Stimulated activated CD4-positive, alpha-beta T cell treated with anti-CD3 and anti-CD28 coated beads, Interleukin-15, amount 100 ng/mL, for 48 hours (primary cell): ENCODE measurements at regions not wholly inside any gene's neighbourhood (a gene's known extent, or its start where the extent isn't known, plus 50 kb on each side); places are given as distances from the start of the nearest gene placed in this dataset.

ENCODE experiments used
- DNase-seq, 2 donors: peaks; one replicate each; pipeline ENCODE4 v3.0.0-alpha.2; 2020; ENCODE audit warnings: low read depth in 2 of 2

- no peak for DNase-seq
These were observed 288.0 kb upstream of the SLC10A2 start for GRCh38 chr13:103354171-103354570.

GRCh38 chr13:103351035-103351828, 285.0 kb upstream of the SLC10A2 start:
- no peak for DNase-seq

- DNase-seq, result no peak
These were observed 283.9 kb upstream of the SLC10A2 start for GRCh38 chr13:103350147-103350546.

- DNase-seq, result no peak
These were observed 283.2 kb upstream of the SLC10A2 start for GRCh38 chr13:103349211-103349980.

- no peak for DNase-seq
These were observed 269.0 kb upstream of the SLC10A2 start for GRCh38 chr13:103335241-103335640.

GRCh38 chr13:103331924-103332323, 265.7 kb upstream of the SLC10A2 start:
- no peak for DNase-seq

- no peak for DNase-seq
These were observed 262.7 kb upstream of the SLC10A2 start for GRCh38 chr13:103328899-103329298.

- DNase-seq, result no peak
These were observed 260.1 kb upstream of the SLC10A2 start for GRCh38 chr13:103326326-103326725.

- no peak for DNase-seq
These were observed 259.5 kb upstream of the SLC10A2 start for GRCh38 chr13:103325672-103326071.

- DNase-seq, result no peak
These were observed 258.4 kb upstream of the SLC10A2 start for GRCh38 chr13:103324641-103325040.

- DNase-seq, result no peak
These were observed 249.5 kb upstream of the SLC10A2 start for GRCh38 chr13:103315711-103316110.

GRCh38 chr13:103312467-103312866, 246.2 kb upstream of the SLC10A2 start:
- DNase-seq, result no peak

- DNase-seq, result no peak
These were observed 242.4 kb upstream of the SLC10A2 start for GRCh38 chr13:103308667-103309066.

- DNase-seq, result no peak
These were observed 239.9 kb upstream of the SLC10A2 start for GRCh38 chr13:103306163-103306562.

- no peak for DNase-seq
These were observed 236.9 kb upstream of the SLC10A2 start for GRCh38 chr13:103303078-103303651.

GRCh38 chr13:103302676-103303075, 236.5 kb upstream of the SLC10A2 start:
- DNase-seq, result no peak

- no peak for DNase-seq
These were observed 232.9 kb upstream of the SLC10A2 start for GRCh38 chr13:103299079-103299478.

GRCh38 chr13:103297083-103297482, 230.9 kb upstream of the SLC10A2 start:
- no peak for DNase-seq

GRCh38 chr13:103291798-103292572, 225.8 kb upstream of the SLC10A2 start:
- no peak for DNase-seq

GRCh38 chr13:103291226-103291625, 225.0 kb upstream of the SLC10A2 start:
- DNase-seq, result no peak

GRCh38 chr13:103289681-103290080, 223.5 kb upstream of the SLC10A2 start:
- no peak for DNase-seq

- no peak for DNase-seq
These were observed 221.9 kb upstream of the SLC10A2 start for GRCh38 chr13:103288114-103288513.
